Naive B cell (primary cell): ENCODE measurements at regions not wholly inside any gene's neighbourhood (a gene's known extent, or its start where the extent isn't known, plus 50 kb on each side); places are given as distances from the start of the nearest gene placed in this dataset.
A peak's percentile ranks its signal among the peaks of the same experiment; 100 is the strongest.
"Not testable (repeated sequence)": the region's sequence is repeated elsewhere in the genome, so short reads cannot be mapped to it uniquely, and the experiment has no call there.

Source experiments
- ATAC-seq, 2 donors: fragments of 150-1000 bp; cut with Tn5 transposase; 2 replicates each; pipeline ENCODE4 v1.10.0; 2021; ENCODE audit warnings: low read depth in 2 of 2, mild to moderate bottlenecking in 2 of 2, moderate library complexity in 2 of 2
- DNase-seq: peaks from one replicate; pipeline ENCODE4 v3.0.0; 2022
- H3K27ac Mint-ChIP-seq, 6 donors: one replicate each; pipeline ENCODE4 v1.8.0; 2020 to 2022; ENCODE audit warnings: mild to moderate bottlenecking in 6 of 6, mixed read lengths in 6 of 6, moderate library complexity in 5 of 6, inconsistent platforms in 2 of 6
- H3K27me3 Mint-ChIP-seq, 3 donors: one replicate each; pipeline ENCODE4 v1.8.0; 2021 to 2022; ENCODE audit warnings: mixed read lengths in 3 of 3, mild to moderate bottlenecking in 1 of 3
- H3K36me3 Mint-ChIP-seq, 2 donors: one replicate each; pipeline ENCODE4 v1.8.0; 2020 to 2022; ENCODE audit warnings: mixed read lengths in 2 of 2, inconsistent platforms in 1 of 2, mild to moderate bottlenecking in 1 of 2
- H3K4me1 Mint-ChIP-seq, 3 donors: one replicate each; pipeline ENCODE4 v1.8.0; 2020 to 2022; ENCODE audit warnings: mixed read lengths in 3 of 3, inconsistent platforms in 1 of 3, mild to moderate bottlenecking in 1 of 3, moderate library complexity in 1 of 3
- H3K4me3 Mint-ChIP-seq, 8 donors: one replicate each; pipeline ENCODE4 v1.8.0; 2020 to 2022; ENCODE audit warnings: mild to moderate bottlenecking in 8 of 8, mixed read lengths in 8 of 8, moderate library complexity in 8 of 8, inconsistent platforms in 2 of 8
- H3K9me3 Mint-ChIP-seq, 7 donors: one replicate each; pipeline ENCODE4 v1.8.0; 2020 to 2022; ENCODE audit warnings: mixed read lengths in 7 of 7, mild to moderate bottlenecking in 5 of 7, inconsistent platforms in 2 of 7, moderate library complexity in 1 of 7

DNA sequence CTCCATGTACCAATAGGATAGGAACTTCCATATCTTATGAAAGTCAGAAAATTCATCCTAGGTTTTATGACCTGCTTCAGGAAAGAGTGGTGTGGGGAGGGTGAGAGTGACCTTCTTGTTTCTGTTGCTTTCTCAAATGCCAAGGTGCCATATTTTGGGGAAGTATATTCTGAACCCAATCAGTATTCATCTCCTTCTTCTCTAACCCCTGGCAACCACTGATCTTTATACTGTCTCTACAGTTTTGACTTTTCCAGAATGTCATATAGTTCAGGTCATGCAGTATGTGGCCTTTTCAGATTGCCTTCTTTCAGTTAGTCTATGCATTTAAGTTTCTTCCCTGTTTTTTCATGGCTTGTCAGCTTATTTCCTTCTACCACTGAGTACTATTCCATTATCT, 321.4 kb upstream of the SEMA6A start:
- DNase-seq, result no peak
- no peaks in the 10 kb centered on the region for H3K9me3 Mint-ChIP-seq
- H3K36me3 Mint-ChIP-seq, result no peaks in the 10 kb centered on the region
- no peaks in the 10 kb centered on the region for H3K27me3 Mint-ChIP-seq
- ATAC-seq, result no peak
- H3K4me1 Mint-ChIP-seq, result no peaks in the 10 kb centered on the region
- H3K27ac Mint-ChIP-seq, result no peak overlapping the region
- no peak overlapping the region for H3K4me3 Mint-ChIP-seq

DNA sequence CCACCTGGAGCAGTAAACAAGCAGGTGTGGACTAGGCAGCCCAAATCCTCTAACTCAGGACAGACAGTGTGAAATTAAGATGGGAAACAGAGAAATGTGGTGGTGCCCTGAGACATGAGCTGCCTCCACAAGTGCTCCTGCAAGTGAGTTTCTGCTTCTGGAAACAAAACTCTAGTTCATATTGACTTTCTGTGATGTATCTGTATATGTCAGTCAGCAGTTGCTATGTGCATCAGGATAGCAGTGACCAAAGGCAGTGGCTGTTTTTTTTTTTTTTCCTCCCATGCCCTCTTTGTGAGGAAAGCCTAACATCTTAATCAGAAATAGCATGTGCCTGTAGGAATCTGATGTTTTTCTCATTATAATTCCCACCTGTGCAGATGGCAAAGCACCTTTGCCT, 318.4 kb upstream of the SEMA6A start:
- DNase-seq (no peak), ATAC-seq (no peak)
- Mint-ChIP-seq H3K27ac (no peak overlapping the region), H3K36me3 (no peaks in the 10 kb centered on the region), H3K4me1 (no peaks in the 10 kb centered on the region), H3K27me3 (no peaks in the 10 kb centered on the region), H3K9me3 (no peaks in the 10 kb centered on the region), H3K4me3 (no peak overlapping the region)

DNA sequence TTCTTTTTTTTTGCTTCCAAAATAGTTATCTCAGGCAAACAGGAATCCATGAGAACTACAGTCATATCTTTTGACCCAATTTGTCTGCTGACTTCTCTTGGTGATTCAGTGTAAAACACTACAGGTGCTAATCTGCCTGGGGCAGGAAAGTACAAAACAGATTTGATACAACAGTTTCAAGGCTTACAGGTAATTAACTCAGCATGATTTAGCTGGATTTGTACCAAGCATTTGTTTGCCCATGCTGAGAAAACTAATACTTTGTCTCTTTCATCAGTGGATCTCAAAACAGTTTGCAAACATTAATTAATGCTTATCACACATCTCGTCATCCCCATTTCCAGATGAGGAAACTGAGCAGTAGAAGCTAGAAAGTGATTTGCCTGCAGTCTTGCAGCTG, 312.5 kb upstream of the SEMA6A start:
- Mint-ChIP-seq H3K4me1 (no peaks in the 10 kb centered on the region), H3K9me3 (peaks cover 0 to 3% (median 0%) of the 10 kb centered on the region in 7 donors), H3K27ac (no peak overlapping the region), H3K4me3 (no peak overlapping the region), H3K27me3 (no peaks in the 10 kb centered on the region), H3K36me3 (no peaks in the 10 kb centered on the region)
- DNase-seq, result no peak
- no peak for ATAC-seq

DNA sequence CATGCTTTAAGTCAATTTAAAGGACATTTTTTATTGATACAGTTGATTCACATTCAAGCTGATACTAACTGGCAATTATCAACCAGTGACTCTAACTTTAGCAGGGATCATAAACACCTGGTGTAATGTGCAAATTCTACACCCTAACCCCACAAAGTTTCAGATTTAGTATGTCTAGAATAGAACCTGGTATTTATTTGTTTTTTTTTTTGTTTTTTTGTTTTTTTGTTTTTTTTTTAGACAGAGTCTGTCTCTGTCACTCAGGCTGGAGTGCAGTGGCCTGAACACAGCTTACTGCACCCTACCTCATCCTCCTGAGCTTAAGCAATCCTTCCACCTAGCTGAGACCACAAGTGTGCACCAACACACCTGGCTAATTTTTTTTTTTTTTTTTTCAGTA, 311.2 kb upstream of the SEMA6A start:
- peaks cover 0 to 4% (median 2%) of the 10 kb centered on the region in 7 donors for H3K9me3 Mint-ChIP-seq
- H3K36me3 Mint-ChIP-seq, result no peaks in the 10 kb centered on the region
- no peaks in the 10 kb centered on the region for H3K27me3 Mint-ChIP-seq
- ATAC-seq (no peak), DNase-seq (no peak)
- H3K4me3 Mint-ChIP-seq, result no peak overlapping the region
- no peaks in the 10 kb centered on the region for H3K4me1 Mint-ChIP-seq
- no peak overlapping the region for H3K27ac Mint-ChIP-seq

DNA sequence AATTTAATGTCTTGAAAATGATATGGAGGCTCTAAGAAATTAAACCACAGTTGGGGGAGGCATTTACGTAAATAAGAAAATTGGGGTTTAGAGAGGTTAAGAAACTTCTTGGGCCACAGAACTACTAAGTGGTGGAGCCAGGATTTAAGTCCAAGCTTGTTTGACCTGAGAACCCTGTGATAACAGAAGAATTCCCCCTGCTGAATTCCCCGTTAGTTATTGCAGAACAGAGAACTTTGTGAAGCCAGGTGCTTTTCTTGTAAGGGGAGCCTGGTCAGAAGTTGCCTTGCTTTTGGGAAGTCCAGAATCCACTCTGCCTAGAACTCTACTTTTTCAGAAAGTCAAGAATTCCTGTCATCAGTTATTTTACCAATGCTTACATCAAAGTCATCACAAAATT, 309.3 kb upstream of the SEMA6A start:
- no peaks in the 10 kb centered on the region for H3K36me3 Mint-ChIP-seq
- no peak for DNase-seq
- no peak overlapping the region for H3K27ac Mint-ChIP-seq
- H3K9me3 Mint-ChIP-seq, result peaks cover 0 to 4% (median 2%) of the 10 kb centered on the region in 7 donors
- no peak overlapping the region for H3K4me3 Mint-ChIP-seq
- H3K27me3 Mint-ChIP-seq, result no peaks in the 10 kb centered on the region
- H3K4me1 Mint-ChIP-seq, result no peaks in the 10 kb centered on the region
- no peak for ATAC-seq

DNA sequence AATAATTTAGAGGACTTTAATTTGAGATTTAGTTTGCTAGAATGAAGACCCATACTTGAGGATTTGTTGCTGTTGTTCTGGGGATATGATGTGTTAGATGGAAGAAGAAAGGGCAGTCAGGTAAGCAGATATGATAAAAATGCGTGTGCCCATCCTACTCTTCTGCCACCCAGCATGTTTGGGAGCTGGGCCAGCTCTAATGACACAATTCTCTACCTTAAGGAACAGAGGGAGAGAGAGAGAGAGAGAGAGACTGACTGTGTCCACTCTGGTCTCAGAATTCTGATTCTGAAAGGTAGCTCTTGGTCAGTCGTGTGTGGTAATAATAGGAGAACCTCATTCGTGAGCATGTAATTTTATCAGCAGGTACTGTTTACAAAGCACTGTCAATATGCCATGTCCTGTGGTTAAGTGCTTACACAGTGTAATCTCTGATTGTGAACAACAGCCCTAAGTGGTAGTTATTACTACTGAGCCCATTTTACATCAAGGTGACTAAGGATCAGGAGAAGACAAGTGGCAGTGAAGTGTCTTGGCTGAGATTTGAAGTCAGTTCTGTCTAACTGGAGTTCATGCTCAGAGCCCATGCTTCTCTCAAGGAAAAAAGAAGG, 307.4 kb upstream of the SEMA6A start:
- DNase-seq, result no peak
- H3K27me3 Mint-ChIP-seq, result peaks cover 0 to 7% (median 0%) of the 10 kb centered on the region in 3 donors
- no peak for ATAC-seq
- H3K36me3 Mint-ChIP-seq, result no peaks in the 10 kb centered on the region
- H3K4me3 Mint-ChIP-seq, result no peak overlapping the region
- peaks cover 0 to 6% (median 4%) of the 10 kb centered on the region in 7 donors for H3K9me3 Mint-ChIP-seq
- no peak overlapping the region for H3K27ac Mint-ChIP-seq
- no peaks in the 10 kb centered on the region for H3K4me1 Mint-ChIP-seq

DNA sequence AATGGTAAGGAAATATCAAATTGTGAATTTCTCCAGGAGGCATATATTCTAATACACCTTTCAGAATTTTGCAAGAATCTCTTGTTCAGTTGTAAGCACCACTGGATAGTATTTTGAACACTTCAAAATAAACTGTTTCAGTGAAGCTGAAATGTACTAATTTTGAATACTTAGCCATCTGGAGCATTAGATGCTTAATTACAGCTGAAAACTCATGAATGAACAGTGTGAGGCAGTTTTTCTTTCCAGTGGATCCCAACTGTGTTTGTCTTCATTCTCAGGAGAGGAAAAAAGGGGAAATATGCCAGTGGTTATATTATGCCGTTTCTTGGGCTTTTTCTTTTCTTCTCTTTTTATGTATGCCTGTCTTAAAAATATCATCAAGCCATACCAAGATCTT, 306.0 kb upstream of the SEMA6A start:
- ATAC-seq, result no peak
- H3K36me3 Mint-ChIP-seq, result no peaks in the 10 kb centered on the region

DNA sequence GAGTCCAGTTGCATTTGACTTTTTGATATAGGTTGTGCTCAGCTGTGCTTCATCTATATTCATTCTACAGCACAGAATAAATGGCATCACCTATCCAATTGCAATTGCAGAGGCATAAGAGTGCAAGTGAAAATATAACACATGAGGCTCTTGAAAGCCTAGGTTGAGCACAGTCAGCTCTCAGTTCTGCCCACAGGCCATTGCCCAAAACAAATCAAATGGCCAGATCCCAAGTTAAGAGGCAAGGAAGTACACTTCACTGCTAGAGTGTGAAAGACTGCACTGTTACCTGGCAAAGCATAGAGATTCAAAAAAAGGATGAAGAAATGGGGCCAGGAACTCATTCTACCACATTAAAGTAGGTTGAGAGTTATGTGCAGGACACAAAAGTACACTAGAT, 305.5 kb upstream of the SEMA6A start:
- no peak for ATAC-seq
- Mint-ChIP-seq H3K4me1 (no peaks in the 10 kb centered on the region), H3K36me3 (no peaks in the 10 kb centered on the region), H3K4me3 (no peak overlapping the region), H3K9me3 (peaks cover 0 to 7% (median 5%) of the 10 kb centered on the region in 7 donors), H3K27ac (no peak overlapping the region), H3K27me3 (peaks cover 0 to 7% (median 0%) of the 10 kb centered on the region in 3 donors)
- no peak for DNase-seq

More for the DNA sequence above, 306.0 kb upstream of the SEMA6A start:
- no peak overlapping the region for H3K4me3 Mint-ChIP-seq
- H3K4me1 Mint-ChIP-seq, result no peaks in the 10 kb centered on the region
- peaks cover 0 to 7% (median 0%) of the 10 kb centered on the region in 3 donors for H3K27me3 Mint-ChIP-seq
- DNase-seq, result no peak
- no peak overlapping the region for H3K27ac Mint-ChIP-seq
- H3K9me3 Mint-ChIP-seq, result peaks cover 0 to 7% (median 5%) of the 10 kb centered on the region in 7 donors

DNA sequence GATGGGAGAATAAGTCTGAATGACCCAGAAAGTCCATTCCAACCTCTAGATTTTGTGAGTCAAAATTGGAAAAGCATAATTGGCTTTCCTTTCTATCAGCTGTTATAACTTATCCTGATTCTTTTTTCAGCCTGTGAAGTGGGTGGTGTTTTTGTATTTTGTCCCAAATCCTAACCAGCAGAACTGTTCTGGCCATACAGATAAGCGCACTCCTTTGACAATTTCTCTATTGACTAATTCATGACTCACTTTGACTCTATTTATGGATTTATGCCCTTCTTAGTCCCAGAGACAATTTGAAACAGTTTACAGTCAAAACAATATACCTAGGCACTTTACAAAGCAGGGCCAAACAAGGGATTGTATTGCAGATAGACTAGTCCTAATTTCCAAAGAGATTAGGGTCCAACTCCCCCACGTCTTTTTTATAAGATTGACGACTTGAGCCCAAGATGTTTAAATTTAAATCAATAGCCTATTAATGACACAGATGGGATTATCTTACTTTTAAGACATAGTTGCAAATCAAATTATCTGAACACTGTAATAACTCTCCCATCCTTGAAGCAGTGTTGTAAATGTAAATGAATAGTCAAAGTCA, 301.7 kb upstream of the SEMA6A start:
- no peak overlapping the region for H3K27ac Mint-ChIP-seq
- H3K4me3 Mint-ChIP-seq, result no peak overlapping the region
- peaks cover 0 to 5% (median 2%) of the 10 kb centered on the region in 7 donors for H3K9me3 Mint-ChIP-seq
- H3K36me3 Mint-ChIP-seq, result no peaks in the 10 kb centered on the region
- DNase-seq, result no peak
- no peaks in the 10 kb centered on the region for H3K4me1 Mint-ChIP-seq
- no peak for ATAC-seq
- peaks cover 0 to 7% (median 0%) of the 10 kb centered on the region in 3 donors for H3K27me3 Mint-ChIP-seq

DNA sequence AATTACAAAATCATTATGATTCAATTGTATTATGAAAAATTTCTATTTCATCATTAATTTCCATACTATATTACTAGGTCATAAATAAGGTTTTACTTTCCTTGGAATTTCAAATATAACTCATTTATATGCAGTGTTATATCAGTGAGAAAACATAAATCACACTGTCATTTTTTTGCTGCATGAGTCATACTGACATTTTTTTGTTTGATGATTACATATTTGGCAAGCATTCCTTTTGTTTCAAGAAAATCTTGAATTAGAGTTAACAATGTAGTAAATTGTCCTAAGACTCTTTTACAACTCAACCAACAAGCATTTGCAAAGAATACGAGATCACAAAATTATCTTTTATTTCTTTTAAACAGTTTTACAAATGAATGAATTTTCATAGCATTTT, 298.4 kb upstream of the SEMA6A start:
- H3K27ac Mint-ChIP-seq, result no peak overlapping the region
- no peaks in the 10 kb centered on the region for H3K4me1 Mint-ChIP-seq
- no peak for DNase-seq
- ATAC-seq, result no peak
- H3K27me3 Mint-ChIP-seq, result peaks cover 0 to 5% (median 0%) of the 10 kb centered on the region in 3 donors
- H3K36me3 Mint-ChIP-seq, result no peaks in the 10 kb centered on the region
- H3K4me3 Mint-ChIP-seq, result no peak overlapping the region
- H3K9me3 Mint-ChIP-seq, result peaks cover 0 to 11% (median 8%) of the 10 kb centered on the region in 7 donors

DNA sequence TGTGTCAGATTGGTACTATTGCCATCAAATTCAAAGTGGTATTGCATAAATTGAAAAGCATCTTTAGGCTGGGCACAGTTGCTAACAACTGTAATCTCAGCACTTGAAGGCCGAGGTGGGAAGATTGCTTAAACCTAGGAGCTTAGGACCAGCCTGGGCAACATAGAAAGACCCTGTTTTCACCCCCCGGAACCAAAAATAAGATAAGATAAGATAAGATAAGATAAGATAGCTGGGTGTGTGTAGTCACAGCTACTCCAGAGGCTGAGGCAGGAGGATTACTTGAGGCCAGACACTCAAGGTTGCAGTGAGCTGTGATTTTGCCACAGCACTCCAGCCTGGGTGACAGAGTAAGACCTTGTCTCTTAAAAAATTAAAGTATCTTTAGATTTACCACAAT, 297.9 kb upstream of the SEMA6A start:
- DNase-seq, result no peak
- H3K36me3 Mint-ChIP-seq, result no peaks in the 10 kb centered on the region
- no peaks in the 10 kb centered on the region for H3K27me3 Mint-ChIP-seq
- no peaks in the 10 kb centered on the region for H3K4me1 Mint-ChIP-seq
- H3K9me3 Mint-ChIP-seq, result peaks cover 0 to 11% (median 8%) of the 10 kb centered on the region in 7 donors
- no peak for ATAC-seq
- no peak overlapping the region for H3K4me3 Mint-ChIP-seq
- H3K27ac Mint-ChIP-seq, result no peak overlapping the region

DNA sequence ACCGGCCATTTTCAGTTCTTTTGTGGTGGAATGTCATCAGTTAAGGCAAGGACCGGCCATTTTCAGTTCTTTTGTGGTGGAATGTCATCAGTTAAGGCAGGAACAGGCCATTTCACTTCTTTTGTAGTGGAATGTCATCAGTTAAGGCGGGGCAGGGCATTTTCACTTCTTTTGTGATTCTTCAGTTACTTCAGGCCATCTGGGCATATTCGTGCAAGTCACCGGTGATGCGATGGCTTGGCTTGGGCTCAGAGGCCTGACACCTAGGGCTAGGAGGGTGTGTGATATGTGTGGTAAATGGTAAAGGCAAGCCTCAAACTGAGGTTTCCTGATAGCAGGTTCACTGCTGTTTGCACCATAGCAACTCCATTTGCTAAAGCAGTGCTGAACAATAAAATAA, 293.2 kb upstream of the SEMA6A start:
- not testable (repeated sequence) for ATAC-seq, DNase-seq, H3K4me1 Mint-ChIP-seq, H3K36me3 Mint-ChIP-seq, H3K27ac Mint-ChIP-seq, H3K27me3 Mint-ChIP-seq
- Mint-ChIP-seq H3K4me3 (peak overlapping the region in 1 of 8 donors; percentile 31), H3K9me3 (peaks cover under 1 to 11% (median 5%) of the 10 kb centered on the region in 7 donors)

DNA sequence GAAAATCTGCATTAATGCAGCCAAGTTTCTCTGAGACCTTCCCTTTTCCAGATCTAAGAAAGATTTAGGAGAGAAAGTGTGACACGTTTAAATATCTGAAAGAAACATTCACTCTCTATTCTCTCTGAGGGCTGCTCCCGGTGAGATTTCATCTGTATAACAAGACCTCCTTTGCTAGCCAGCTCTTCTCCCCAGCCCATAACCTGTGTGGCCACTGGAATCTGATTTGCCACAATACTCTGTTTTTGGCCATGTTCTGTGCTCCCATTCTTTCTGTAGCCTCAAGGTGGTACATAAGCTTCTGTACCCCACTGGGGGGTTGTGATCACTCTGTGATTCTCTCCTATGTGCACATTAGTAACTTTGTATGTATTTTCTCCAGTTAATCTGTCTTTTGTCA, 291.0 kb upstream of the SEMA6A start:
- DNase-seq, result no peak
- Mint-ChIP-seq H3K27me3 (peaks cover 0 to 2% (median 0%) of the 10 kb centered on the region in 3 donors), H3K4me3 (no peak overlapping the region), H3K36me3 (no peaks in the 10 kb centered on the region), H3K9me3 (peaks cover 2 to 16% (median 6%) of the 10 kb centered on the region in 7 donors), H3K27ac (no peak overlapping the region), H3K4me1 (no peaks in the 10 kb centered on the region)
- ATAC-seq, result no peak

DNA sequence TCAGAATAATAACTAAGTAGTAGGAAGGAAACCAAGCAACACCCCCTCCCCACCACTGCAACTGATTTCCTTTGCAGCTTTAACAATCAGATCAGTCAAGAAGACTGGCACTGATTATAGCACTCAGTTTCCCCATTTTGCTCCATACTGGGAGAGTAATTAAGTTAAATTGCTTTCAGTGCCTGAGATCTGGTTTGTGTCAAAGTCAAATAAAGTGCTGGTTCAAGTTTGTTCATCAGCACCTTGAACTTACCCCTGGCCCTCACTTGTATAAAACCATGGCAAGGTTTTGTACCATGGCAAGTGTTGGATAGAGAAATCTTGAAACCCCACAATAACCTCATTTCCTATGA, 290.2 kb upstream of the SEMA6A start:
- Mint-ChIP-seq H3K27ac (no peak overlapping the region), H3K4me1 (no peaks in the 10 kb centered on the region), H3K9me3 (peaks cover 2 to 13% (median 5%) of the 10 kb centered on the region in 7 donors), H3K36me3 (no peaks in the 10 kb centered on the region), H3K27me3 (peaks cover 0 to 5% (median 0%) of the 10 kb centered on the region in 3 donors), H3K4me3 (no peak overlapping the region)
- ATAC-seq (no peak), DNase-seq (no peak)
